ENCODE measurements at regions not wholly inside any gene's neighbourhood (a gene's known extent, or its start where the extent isn't known, plus 50 kb on each side); places are given as distances from the start of the nearest gene placed in this dataset.

GRCh38 chr16:58960034-58960433 is 225.9 kb upstream of the GOT2 start:
- TF ChIP-seq, protein P1, sequence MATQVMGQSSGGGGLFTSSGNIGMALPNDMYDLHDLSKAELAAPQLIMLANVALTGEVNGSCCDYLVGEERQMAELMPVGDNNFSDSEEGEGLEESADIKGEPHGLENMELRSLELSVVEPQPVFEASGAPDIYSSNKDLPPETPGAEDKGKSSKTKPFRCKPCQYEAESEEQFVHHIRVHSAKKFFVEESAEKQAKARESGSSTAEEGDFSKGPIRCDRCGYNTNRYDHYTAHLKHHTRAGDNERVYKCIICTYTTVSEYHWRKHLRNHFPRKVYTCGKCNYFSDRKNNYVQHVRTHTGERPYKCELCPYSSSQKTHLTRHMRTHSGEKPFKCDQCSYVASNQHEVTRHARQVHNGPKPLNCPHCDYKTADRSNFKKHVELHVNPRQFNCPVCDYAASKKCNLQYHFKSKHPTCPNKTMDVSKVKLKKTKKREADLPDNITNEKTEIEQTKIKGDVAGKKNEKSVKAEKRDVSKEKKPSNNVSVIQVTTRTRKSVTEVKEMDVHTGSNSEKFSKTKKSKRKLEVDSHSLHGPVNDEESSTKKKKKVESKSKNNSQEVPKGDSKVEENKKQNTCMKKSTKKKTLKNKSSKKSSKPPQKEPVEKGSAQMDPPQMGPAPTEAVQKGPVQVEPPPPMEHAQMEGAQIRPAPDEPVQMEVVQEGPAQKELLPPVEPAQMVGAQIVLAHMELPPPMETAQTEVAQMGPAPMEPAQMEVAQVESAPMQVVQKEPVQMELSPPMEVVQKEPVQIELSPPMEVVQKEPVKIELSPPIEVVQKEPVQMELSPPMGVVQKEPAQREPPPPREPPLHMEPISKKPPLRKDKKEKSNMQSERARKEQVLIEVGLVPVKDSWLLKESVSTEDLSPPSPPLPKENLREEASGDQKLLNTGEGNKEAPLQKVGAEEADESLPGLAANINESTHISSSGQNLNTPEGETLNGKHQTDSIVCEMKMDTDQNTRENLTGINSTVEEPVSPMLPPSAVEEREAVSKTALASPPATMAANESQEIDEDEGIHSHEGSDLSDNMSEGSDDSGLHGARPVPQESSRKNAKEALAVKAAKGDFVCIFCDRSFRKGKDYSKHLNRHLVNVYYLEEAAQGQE (IDR thresholded peaks at IDR 0.05; ENCODE audit: insufficient read depth in 1 of 2, low read depth in 2 of 2, low read length in 2 of 2), result no peak
- TF ChIP-seq POLR2AphosphoS5 (IDR thresholded peaks at IDR 0.05; ENCODE audit: low read depth, low read length), result no peak
- no peak for TF ChIP-seq TAF1 (IDR thresholded peaks at IDR 0.05; ENCODE audit: borderline replicate concordance, insufficient read depth, low read length)
- TF ChIP-seq SIN3A (IDR thresholded peaks at IDR 0.05; ENCODE audit: borderline replicate concordance, insufficient read depth, low read length), result no peak

Data from PFSK-1 (cell line).